Anterior cingulate cortex (tissue), 58 donors: ENCODE measurements at regions not wholly inside any gene's neighbourhood (a gene's known extent, or its start where the extent isn't known, plus 50 kb on each side); places are given as distances from the start of the nearest gene placed in this dataset.

ENCODE experiments used
- DNase-seq, 58 donors: peaks; one replicate each; lab custom pipeline; 2025; lab: John Stamatoyannopoulos, UW

DNA sequence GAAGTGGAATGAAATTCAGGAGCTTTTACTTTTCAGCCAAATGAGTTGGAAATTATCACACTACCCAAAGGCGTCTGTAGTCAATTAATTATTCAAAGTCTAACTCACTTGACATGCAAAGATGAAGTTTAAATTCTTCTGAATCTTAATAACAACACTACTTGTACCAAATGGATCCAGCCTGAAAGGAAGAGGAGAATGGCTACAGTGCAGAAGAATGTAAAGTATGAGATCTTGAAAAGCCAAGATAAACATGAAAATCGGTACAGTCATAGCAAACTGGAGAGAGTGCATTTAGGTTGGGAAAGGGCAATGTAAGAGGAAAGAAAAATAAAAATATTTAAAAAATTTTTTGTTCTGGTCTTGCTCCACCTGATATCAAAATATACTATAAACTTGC lies 195.5 kb downstream of the SIM1 start:
- DNase-seq = no peak

GRCh38 chr6:100268326-100268725 lies 196.4 kb downstream of the SIM1 start:
- no peak for DNase-seq

DNA sequence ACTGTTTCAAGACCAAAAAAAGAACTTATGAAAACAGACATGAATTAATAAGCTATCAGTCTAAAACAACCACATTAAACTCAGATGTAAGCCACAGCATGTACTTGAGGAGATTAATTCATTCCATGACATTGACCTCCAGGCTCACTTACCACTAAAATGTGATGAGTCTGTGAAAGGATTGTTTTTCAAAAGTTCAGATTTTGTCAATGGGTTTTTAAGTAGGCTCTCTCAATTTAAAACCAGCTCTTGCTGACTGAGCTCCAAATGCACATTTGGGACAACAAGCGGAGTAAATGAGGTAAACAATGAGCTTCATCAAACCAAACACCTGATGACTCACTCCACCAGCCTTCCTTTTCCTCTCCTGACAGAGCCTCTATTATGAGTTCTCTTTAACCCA lies 197.0 kb downstream of the SIM1 start:
- DNase-seq = no peak

DNA sequence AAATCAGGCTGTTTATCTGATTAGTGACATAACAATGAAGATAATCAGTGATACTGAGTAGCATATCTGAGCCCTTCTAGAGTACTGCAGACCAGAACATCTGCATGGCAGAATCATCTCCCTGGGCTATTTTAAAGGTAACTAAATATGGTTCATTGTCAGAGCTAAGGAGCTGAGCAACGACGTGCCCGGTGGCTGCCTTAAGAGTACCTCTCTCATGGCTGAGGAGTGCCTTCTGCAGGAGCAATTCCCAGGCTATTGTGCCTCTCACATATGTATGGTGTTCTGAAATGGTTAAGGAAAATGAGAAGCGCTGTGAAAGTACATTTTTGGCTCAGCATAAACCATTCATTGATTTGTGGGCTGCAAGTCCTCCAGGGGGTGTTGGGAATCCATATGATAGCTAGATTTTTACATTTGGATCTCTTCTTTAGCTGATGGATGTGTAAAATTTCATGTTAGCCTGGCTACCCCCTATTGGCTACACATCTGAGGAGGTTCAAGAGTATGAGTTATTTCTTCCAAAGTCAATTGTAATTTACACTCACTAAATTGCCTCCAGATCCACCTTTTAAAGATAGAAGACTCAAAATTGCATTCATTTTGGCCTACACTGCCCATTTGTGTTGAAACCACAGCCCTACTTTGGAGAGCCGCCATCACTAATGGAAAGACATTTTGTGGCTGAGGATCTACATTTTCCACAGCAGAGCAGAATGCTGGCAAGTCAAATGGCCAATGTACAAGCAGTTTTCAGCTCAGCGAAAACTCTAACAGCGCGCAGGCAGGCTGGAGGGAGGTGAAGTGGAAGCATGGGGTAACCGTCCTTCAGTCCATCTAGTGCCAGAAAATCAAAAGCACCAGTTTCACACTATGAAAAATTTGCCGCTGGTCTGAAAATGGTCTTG lies 198.0 kb downstream of the SIM1 start:
- no peak for DNase-seq

- no peak for DNase-seq
These were observed 202.6 kb downstream of the SIM1 start for GRCh38 chr6:100262086-100262485.

DNA sequence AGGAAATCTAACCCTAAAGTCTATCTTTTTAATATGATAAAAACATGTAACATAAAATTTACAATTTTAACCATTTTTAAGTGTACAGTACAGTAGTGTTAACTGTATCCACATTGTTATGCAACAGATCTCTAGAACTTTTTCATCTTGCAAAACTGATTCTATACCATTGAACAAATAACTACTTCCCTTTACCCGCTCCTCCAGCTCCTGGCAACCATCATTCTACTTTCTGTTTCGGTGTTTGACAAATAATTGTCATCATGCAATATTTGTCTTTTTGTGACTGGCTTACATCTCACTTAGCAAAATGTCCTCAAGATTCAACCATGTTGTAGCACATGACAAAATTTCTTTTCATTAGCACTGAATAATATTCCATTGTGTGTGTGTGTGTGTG lies 203.2 kb downstream of the SIM1 start:
- DNase-seq = no peak

DNA sequence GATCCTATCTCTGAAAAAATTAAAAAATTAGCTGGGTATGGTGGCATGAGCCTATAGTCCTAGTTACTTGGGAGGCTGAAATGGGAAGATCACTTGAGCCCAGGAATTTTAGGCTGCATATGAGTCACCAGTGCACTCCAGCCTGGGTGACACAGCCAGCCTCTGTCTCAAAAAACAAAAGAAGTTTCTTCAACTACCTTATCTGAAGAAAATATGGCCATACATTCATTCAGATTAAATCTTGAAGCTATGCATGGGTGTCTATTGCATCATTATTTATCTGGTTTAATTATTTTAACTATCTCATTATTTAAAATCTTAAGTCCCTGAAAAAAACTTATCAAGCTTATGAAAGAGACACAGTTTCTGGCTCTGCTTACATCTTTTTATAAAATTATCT lies 204.1 kb downstream of the SIM1 start:
- DNase-seq = no peak

GRCh38 chr6:100259865-100260264 lies 204.9 kb downstream of the SIM1 start:
- no peak for DNase-seq

DNA sequence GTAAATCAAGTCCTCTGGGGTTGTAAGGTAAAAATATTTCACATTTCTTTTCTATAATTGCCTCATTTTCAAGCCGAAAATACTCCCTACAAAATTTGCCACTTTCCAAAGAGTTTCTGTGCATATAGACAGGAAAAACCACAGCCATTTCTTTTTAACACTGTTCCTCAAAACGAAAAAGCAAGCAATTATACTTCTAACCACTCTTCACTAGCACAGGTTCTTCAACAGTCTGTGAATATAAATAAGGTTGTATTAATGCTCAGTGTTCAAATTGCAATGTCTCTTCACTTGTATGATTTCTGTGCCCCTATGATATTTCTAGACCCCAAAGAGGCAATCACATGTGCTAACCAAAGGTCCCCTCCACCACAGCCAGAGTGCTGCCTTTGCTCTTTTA lies 206.0 kb downstream of the SIM1 start:
- no peak for DNase-seq

- no peak for DNase-seq
These were observed 206.8 kb downstream of the SIM1 start for GRCh38 chr6:100257793-100258395.

DNA sequence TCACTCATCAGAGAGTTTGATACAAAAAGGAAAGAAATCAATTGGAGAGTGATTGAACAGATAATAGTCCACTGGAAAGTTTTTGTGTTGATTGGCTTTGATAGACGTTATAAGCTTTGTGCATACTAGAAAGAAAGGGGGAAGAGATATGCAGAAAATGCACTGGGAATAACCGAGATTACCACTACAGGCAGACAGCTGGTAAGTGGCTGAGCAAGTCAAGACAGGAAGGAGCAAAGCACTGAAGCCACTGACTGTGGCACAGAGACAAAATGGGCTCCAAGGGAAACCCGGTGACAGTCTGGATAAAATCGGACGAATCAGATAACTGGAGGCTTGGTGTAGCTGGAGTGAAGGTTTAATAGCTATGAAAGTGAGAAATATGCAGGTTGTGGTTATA lies 209.0 kb downstream of the SIM1 start:
- no peak for DNase-seq

GRCh38 chr6:100247123-100247522 lies 217.6 kb downstream of the SIM1 start:
- no peak for DNase-seq

DNA sequence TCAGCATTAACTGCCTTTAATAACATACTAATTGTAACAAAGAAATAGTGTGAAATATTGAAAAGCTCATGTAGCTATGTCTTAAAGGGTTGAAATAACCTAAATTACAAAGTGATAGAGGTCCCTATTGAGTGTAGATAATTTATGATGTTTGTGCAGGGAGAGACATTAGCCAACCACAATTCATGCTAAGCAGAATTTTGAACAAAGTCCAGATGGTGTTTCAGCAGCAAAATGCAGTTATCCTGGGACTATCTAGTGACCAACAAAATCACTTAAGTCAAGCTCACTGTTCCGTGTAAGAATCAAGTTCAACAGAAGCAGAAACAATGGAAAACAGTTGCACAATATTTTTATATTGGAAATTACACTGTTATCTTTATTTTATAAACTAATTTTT lies 218.5 kb downstream of the SIM1 start:
- DNase-seq = no peak

GRCh38 chr6:100240798-100241197 lies 223.9 kb downstream of the SIM1 start:
- no peak for DNase-seq

DNA sequence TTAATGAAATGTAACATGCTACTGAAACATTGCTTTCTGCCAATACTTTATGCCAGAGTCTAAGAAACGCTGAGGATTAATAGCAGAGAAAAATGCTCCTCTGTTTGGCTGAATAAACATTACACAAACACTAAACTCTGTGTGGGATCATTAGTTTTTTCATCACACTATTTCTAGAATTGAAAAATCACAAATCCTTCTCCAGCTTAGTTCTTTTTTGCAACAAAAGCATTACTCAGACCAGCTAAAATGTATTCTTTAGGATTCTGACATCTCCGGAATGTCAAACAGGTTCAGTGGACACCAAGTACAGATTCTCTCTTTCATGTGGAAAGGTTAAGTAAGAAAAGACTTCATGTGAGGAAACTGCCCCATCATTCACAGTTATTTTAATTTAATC lies 226.9 kb downstream of the SIM1 start:
- DNase-seq = no peak

GRCh38 chr6:100236389-100236788 lies 228.3 kb downstream of the SIM1 start:
- DNase-seq = no peak

- no peak for DNase-seq
These were observed 229.1 kb downstream of the SIM1 start for GRCh38 chr6:100235631-100236030.

DNA sequence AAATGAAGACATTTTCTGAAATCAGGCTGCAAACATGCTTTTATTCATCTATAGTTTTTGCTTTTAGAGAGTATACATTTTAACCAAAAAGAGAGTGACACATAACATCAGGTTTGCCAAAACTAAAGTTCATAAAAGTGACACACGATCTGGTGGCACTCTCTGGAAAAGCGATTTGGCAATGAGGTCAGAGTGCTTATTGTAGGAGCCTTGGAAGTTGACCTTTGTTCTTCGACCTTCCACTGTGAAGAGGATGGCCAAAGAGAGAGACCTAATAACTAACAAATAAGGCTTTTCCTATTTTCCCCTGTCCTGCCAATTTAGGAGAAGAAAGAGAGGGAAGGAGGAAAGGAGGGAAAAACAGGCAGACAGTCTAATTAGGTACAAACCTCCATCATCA lies 230.1 kb downstream of the SIM1 start:
- DNase-seq = no peak

DNA sequence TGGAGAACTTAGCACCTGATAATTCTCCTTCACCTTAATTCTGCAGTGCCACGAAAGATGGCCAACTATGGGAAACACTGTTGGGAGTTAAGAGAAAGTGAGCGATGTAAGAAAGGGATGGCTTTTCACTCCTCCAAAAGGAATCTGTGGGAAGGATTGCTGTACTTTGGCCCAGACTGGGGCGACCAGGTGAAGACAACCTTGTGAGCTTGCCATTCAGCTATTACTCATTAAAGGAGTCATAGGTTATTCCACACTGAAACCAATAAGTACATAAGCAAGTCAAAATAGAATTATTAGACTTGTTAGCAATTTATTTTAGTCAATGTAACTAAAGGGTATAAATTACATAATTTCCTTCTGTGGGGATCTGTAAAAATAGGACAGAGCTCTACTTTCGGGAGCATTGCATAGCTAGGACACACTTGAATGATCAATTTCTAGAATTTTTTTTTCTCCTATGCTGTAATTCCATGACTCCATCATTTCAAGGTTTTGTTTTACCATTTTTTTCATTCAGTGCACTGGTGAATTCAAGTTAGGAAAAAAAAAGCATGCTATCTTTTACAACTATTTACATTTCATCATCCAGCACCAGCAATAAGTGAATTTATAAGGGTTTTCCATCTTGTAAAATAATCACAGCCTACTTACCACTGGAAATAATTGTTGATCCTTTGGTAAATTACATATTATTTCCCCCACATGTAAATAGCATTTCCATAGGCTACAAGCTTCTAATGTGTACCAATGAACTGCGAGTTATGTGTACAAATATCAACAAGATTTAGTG lies 231.7 kb downstream of the SIM1 start:
- DNase-seq = no peak

GRCh38 chr6:100230953-100231316 lies 233.8 kb downstream of the SIM1 start:
- DNase-seq = no peak
